ENCODE measurements at regions not wholly inside any gene's neighbourhood (a gene's known extent, or its start where the extent isn't known, plus 50 kb on each side); places are given as distances from the start of the nearest gene placed in this dataset.

- DNase-seq, result no peak
These were observed 219.2 kb downstream of the FSCB start for GRCh38 chr14:44287858-44288257.

GRCh38 chr14:44286201-44286600, 220.9 kb downstream of the FSCB start:
- DNase-seq, result no peak

- DNase-seq, result no peak
These were observed 223.2 kb downstream of the FSCB start for GRCh38 chr14:44283836-44284235.

GRCh38 chr14:44279357-44279756, 227.7 kb downstream of the FSCB start:
- DNase-seq, result no peak

- DNase-seq, result no peak
These were observed 235.4 kb downstream of the FSCB start for GRCh38 chr14:44271637-44272036.

- DNase-seq, result no peak
These were observed 236.1 kb downstream of the FSCB start for GRCh38 chr14:44271006-44271405.

- no peak for DNase-seq
These were observed 241.8 kb downstream of the FSCB start for GRCh38 chr14:44265246-44265645.

GRCh38 chr14:44215660-44216059, 291.4 kb downstream of the FSCB start:
- no peak for DNase-seq

- no peak for DNase-seq
These were observed 295.4 kb downstream of the FSCB start for GRCh38 chr14:44211718-44212117.

GRCh38 chr14:44204061-44204835, 302.8 kb downstream of the FSCB start:
- no peak for DNase-seq

GRCh38 chr14:44180975-44181374, 326.1 kb downstream of the FSCB start:
- no peak for DNase-seq

GRCh38 chr14:44170556-44170955, 336.5 kb downstream of the FSCB start:
- DNase-seq, result no peak

- DNase-seq, result no peak
These were observed 337.0 kb downstream of the FSCB start for GRCh38 chr14:44170101-44170500.

- DNase-seq, result no peak
These were observed 338.5 kb downstream of the FSCB start for GRCh38 chr14:44168566-44168965.

- DNase-seq, result no peak
These were observed 340.5 kb downstream of the FSCB start for GRCh38 chr14:44166611-44167010.

GRCh38 chr14:44165936-44166335, 341.1 kb downstream of the FSCB start:
- DNase-seq, result no peak

- DNase-seq, result no peak
These were observed 341.8 kb downstream of the FSCB start for GRCh38 chr14:44165286-44165685.

GRCh38 chr14:44163946-44164345, 343.1 kb downstream of the FSCB start:
- no peak for DNase-seq

GRCh38 chr14:44162197-44162596, 344.9 kb downstream of the FSCB start:
- DNase-seq, result no peak

- DNase-seq, result no peak
These were observed 352.2 kb downstream of the FSCB start for GRCh38 chr14:44154874-44155273.

GRCh38 chr14:44154446-44154845, 352.6 kb downstream of the FSCB start:
- DNase-seq, result no peak

- no peak for DNase-seq
These were observed 355.8 kb downstream of the FSCB start for GRCh38 chr14:44151130-44151820.

GRCh38 chr14:44149597-44149996, 357.5 kb downstream of the FSCB start:
- DNase-seq, result no peak

GRCh38 chr14:44142006-44142405, 365.1 kb downstream of the FSCB start:
- no peak for DNase-seq

GRCh38 chr14:44135972-44136371, 371.1 kb downstream of the FSCB start:
- no peak for DNase-seq
